Cardiac fibroblast (primary cell): ENCODE measurements at regions not wholly inside any gene's neighbourhood (a gene's known extent, or its start where the extent isn't known, plus 50 kb on each side); places are given as distances from the start of the nearest gene placed in this dataset.

ENCODE experiments used
- DNase-seq, 2 donors: peaks; one replicate each; pipeline versions ENCODE4 v3.0.0 to v3.0.0-alpha.2; 2010; ENCODE audit warnings: low read depth in 2 of 2
- H3K4me3 ChIP-seq, 2 donors: replicated peaks in 1 of 2; 1 replicate in 1 of 2; 2 replicates in 1 of 2; pipeline ENCODE4 v1.5.1; 2011; ENCODE audit warnings: low read depth in 2 of 2, low read length in 2 of 2, mild to moderate bottlenecking in 2 of 2, moderate library complexity in 1 of 2
- CTCF ChIP-seq: IDR thresholded peaks from one replicate; pipeline ENCODE4 v1.5.1; 2011; ENCODE audit warnings: low read depth, mild to moderate bottlenecking, low read length, inconsistent platforms

DNA sequence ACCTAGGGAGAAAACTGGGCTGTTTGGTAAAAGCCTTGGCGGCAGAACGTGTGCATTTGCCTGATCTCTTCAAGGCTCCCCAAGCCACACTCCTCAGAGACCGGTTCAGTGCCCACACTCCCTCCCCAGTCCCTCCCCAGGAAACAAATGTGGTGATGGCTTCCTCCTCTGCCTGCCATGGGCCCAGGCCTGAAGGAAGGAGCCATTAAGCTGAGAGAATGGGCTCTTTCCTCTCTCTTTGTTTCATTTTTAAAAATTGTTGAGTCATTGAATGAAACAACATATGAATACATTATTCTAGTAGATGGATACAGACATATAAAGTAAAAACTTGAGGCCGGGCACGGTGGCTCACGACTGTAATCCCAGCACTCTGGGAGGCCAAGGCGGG lies 50.6 kb upstream of the YWHAQ start:
- H3K4me3 ChIP-seq, result no peak overlapping the region
- TF ChIP-seq CTCF, result no peak
- DNase-seq, result no peak

DNA sequence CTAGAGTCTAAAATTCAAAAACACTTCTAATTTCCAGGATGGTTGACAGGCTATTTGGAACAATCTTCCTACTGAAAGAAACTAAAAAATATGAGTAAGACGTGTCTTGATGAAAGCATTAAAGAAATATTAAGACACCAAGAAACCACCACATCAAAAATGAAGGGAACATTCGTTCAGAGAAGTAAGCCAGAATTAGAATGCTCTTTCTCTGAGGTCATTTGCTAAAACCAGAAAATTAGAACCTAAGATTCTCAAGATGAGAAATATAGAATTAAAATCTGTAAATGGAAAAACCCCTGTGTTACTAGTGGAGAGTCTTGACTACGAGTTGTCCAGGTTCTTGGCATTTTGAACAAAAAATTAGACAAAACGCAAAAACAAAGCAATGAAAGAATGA lies 54.8 kb upstream of the YWHAQ start:
- no peak for TF ChIP-seq CTCF
- no peak for DNase-seq
- H3K4me3 ChIP-seq, result no peak overlapping the region

DNA sequence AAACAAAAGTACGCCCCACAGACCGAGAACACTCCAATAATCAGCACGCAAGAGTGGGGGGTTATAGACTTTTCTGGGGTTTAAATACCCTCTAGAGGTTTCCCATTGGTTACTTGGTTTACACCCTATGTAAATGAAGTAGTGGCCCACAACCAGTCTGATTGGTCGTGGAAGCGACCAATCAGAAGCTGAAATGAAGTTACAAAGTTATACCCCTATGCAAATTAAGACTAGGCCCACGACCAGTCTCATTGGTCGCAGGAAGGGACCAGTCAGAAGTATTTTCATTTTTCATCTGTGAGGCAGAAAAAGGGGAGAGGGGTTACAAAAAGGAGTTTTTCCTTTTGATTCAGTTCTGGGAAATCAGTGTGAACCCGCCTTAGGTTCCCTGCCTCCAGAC lies 55.3 kb upstream of the YWHAQ start:
- no peak for TF ChIP-seq CTCF
- no peak for DNase-seq
- no peak overlapping the region for H3K4me3 ChIP-seq

- H3K4me3 ChIP-seq, result no peak overlapping the region
- no peak for TF ChIP-seq CTCF
- peak in 1 of 2 donors; percentile 50 for DNase-seq
These were observed 59.5 kb upstream of the YWHAQ start for GRCh38 chr2:9690252-9690651.

- no peak overlapping the region for H3K4me3 ChIP-seq
- TF ChIP-seq CTCF, result no peak
- DNase-seq, result no peak
These were observed 60.1 kb upstream of the YWHAQ start for GRCh38 chr2:9690716-9691498.

DNA sequence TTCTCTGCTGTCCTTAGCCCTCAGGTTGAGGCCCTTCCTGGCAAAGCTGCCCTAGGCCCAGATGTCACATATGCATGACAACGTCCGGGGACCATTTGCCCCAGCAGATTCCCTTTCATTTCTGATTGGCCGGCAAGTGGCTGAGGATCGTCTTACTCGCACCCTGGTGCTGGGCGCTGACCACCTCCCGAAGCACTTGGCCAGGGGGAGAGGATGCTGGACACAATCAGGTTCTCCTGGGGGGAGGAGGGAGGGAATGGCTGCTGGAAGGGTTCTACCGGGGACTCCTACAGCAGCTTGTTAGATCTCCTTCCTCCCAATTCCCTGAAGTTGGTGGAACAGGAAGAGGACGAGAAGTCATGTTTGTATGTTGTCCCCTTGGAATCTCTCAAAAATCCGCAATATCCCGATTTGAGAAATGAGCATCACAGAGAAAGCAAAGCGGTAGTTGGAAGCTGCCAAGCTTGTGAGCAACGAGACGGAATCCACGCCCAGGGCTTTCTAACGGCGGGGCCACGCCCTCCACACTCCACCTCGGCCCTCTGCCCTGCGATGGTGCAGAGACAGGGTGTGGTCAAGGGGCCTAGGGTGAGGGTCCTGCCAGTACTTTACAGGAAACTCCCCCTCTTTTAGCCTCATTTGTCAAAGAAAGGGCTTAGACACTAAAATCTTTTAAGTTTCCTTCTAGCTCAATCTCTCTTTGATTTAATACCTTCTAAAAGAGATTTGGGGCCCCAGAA lies 61.8 kb upstream of the YWHAQ start:
- H3K4me3 ChIP-seq, result no peak overlapping the region
- TF ChIP-seq CTCF, result no peak
- DNase-seq, result peak; percentile 38 to 39
